G401.6 (cell line): ENCODE measurements at regions not wholly inside any gene's neighbourhood (a gene's known extent, or its start where the extent isn't known, plus 50 kb on each side); places are given as distances from the start of the nearest gene placed in this dataset.

Experiments
- FAIRE-seq: peaks from 2 replicates; lab custom pipeline; 2012; peaks lifted over from hg19 to GRCh38; lab: Jason Lieb, UNC

- FAIRE-seq = no peak
Measured at GRCh38 chr10:31709476-31709875, 219.2 kb downstream of the ARHGAP12 start.

GRCh38 chr10:31709028-31709427 is 219.6 kb downstream of the ARHGAP12 start:
- no peak for FAIRE-seq

- no peak for FAIRE-seq
Measured at GRCh38 chr10:31708474-31708873, 220.2 kb downstream of the ARHGAP12 start.

GRCh38 chr10:31708046-31708445 is 220.6 kb downstream of the ARHGAP12 start:
- FAIRE-seq = no peak

GRCh38 chr10:31707093-31708039 is 221.3 kb downstream of the ARHGAP12 start:
- FAIRE-seq = no peak

GRCh38 chr10:31706464-31707092 is 222.1 kb downstream of the ARHGAP12 start:
- FAIRE-seq = no peak

GRCh38 chr10:31705136-31705535 is 223.5 kb downstream of the ARHGAP12 start:
- FAIRE-seq = no peak

- no peak for FAIRE-seq
Measured at GRCh38 chr10:31704195-31704594, 224.4 kb downstream of the ARHGAP12 start.

GRCh38 chr10:31702954-31703353 is 225.7 kb downstream of the ARHGAP12 start:
- FAIRE-seq = no peak

- no peak for FAIRE-seq
Measured at GRCh38 chr10:31702005-31702404, 226.6 kb downstream of the ARHGAP12 start.

- no peak for FAIRE-seq
Measured at GRCh38 chr10:31701546-31701945, 227.1 kb downstream of the ARHGAP12 start.

GRCh38 chr10:31700181-31700611 is 228.4 kb downstream of the ARHGAP12 start:
- no peak for FAIRE-seq

- FAIRE-seq = no peak
Measured at GRCh38 chr10:31698181-31698830, 230.3 kb downstream of the ARHGAP12 start.

GRCh38 chr10:31697271-31698180 is 231.1 kb downstream of the ARHGAP12 start:
- no peak for FAIRE-seq

GRCh38 chr10:31694929-31695837 is 233.4 kb downstream of the ARHGAP12 start:
- FAIRE-seq = no peak

GRCh38 chr10:31694126-31694685 is 234.4 kb downstream of the ARHGAP12 start:
- FAIRE-seq = no peak

GRCh38 chr10:31693491-31693890 is 235.1 kb downstream of the ARHGAP12 start:
- FAIRE-seq = no peak

- no peak for FAIRE-seq
Measured at GRCh38 chr10:31689233-31689632, 239.4 kb downstream of the ARHGAP12 start.

GRCh38 chr10:31687663-31688482 is 240.8 kb downstream of the ARHGAP12 start:
- FAIRE-seq = no peak

- FAIRE-seq = no peak
Measured at GRCh38 chr10:31686599-31686998, 242.0 kb downstream of the ARHGAP12 start.
